HG02610 (cell line): ENCODE measurements at regions not wholly inside any gene's neighbourhood (a gene's known extent, or its start where the extent isn't known, plus 50 kb on each side); places are given as distances from the start of the nearest gene placed in this dataset.

Experiments
- ATAC-seq: cut with Tn5 transposase; IDR thresholded peaks from one replicate; pipeline ENCODE4 v1.9.1; 2021; ENCODE audit warnings: mild to moderate bottlenecking, moderate library complexity; ENCODE audit not compliant: unreplicated experiment

GRCh38 chr10:20998036-20998435 is 100.9 kb upstream of the NEBL start:
- no peak for ATAC-seq

- no peak for ATAC-seq
Observed at GRCh38 chr10:20995123-20995987, 98.2 kb upstream of the NEBL start.

- no peak for ATAC-seq
Observed at GRCh38 chr10:20993830-20994527, 96.9 kb upstream of the NEBL start.

GRCh38 chr10:20993389-20993788 is 96.3 kb upstream of the NEBL start:
- ATAC-seq = no peak

GRCh38 chr10:20991526-20991925 is 94.4 kb upstream of the NEBL start:
- ATAC-seq = no peak

GRCh38 chr10:20990604-20991003 is 93.5 kb upstream of the NEBL start:
- ATAC-seq = no peak

GRCh38 chr10:20988357-20988983 is 91.4 kb upstream of the NEBL start:
- no peak for ATAC-seq

GRCh38 chr10:20986049-20986448 is 88.9 kb upstream of the NEBL start:
- no peak for ATAC-seq

- ATAC-seq = no peak
Observed at GRCh38 chr10:20984662-20985061, 87.6 kb upstream of the NEBL start.

- ATAC-seq = no peak
Observed at GRCh38 chr10:20981419-20981953, 84.4 kb upstream of the NEBL start.

GRCh38 chr10:20978617-20979016 is 81.5 kb upstream of the NEBL start:
- no peak for ATAC-seq

- ATAC-seq = no peak
Observed at GRCh38 chr10:20977300-20977699, 80.2 kb upstream of the NEBL start.

- ATAC-seq = no peak
Observed at GRCh38 chr10:20976891-20977290, 79.8 kb upstream of the NEBL start.

GRCh38 chr10:20976390-20976789 is 79.3 kb upstream of the NEBL start:
- no peak for ATAC-seq

GRCh38 chr10:20975236-20975635 is 78.1 kb upstream of the NEBL start:
- no peak for ATAC-seq

- ATAC-seq = no peak
Observed at GRCh38 chr10:20972925-20973324, 75.8 kb upstream of the NEBL start.

GRCh38 chr10:20971901-20972300 is 74.8 kb upstream of the NEBL start:
- ATAC-seq = no peak

- ATAC-seq = peak; percentile 96
Observed at GRCh38 chr10:20970708-20971107, 73.6 kb upstream of the NEBL start.

GRCh38 chr10:20970044-20970443 is 72.9 kb upstream of the NEBL start:
- ATAC-seq = no peak

GRCh38 chr10:20966426-20966825 is 69.3 kb upstream of the NEBL start:
- no peak for ATAC-seq

- ATAC-seq = no peak
Observed at GRCh38 chr10:20963721-20964595, 66.8 kb upstream of the NEBL start.
